Activated CD4-positive, alpha-beta T cell treated with anti-CD3 and anti-CD28 coated beads, Interleukin-2, Interleukin-6, amounts not matched to agents 100 ng/mL and 50 ng/mL, durations not matched to agents 16 hours and 8 hours (primary cell): ENCODE measurements at regions not wholly inside any gene's neighbourhood (a gene's known extent, or its start where the extent isn't known, plus 50 kb on each side); places are given as distances from the start of the nearest gene placed in this dataset.

Experiments used
- DNase-seq: peaks from one replicate; pipeline ENCODE4 v3.0.0-alpha.2; 2020

GRCh38 chr2:221097568-221097915 is 474.6 kb downstream of the EPHA4 start:
- DNase-seq = no peak

GRCh38 chr2:221097949-221098348 is 474.2 kb downstream of the EPHA4 start:
- no peak for DNase-seq

GRCh38 chr2:221100467-221101089 is 471.5 kb downstream of the EPHA4 start:
- no peak for DNase-seq

GRCh38 chr2:221102896-221103688 is 469.0 kb downstream of the EPHA4 start:
- DNase-seq = peak; percentile 16

- DNase-seq = no peak
Observed at GRCh38 chr2:221103930-221104329, 468.2 kb downstream of the EPHA4 start.

- DNase-seq = peak; percentile 9
Observed at GRCh38 chr2:221104361-221104811, 467.7 kb downstream of the EPHA4 start.

GRCh38 chr2:221106241-221106640 is 465.9 kb downstream of the EPHA4 start:
- DNase-seq = no peak

- DNase-seq = no peak
Observed at GRCh38 chr2:221107424-221107823, 464.7 kb downstream of the EPHA4 start.

GRCh38 chr2:221109552-221109951 is 462.6 kb downstream of the EPHA4 start:
- no peak for DNase-seq

- no peak for DNase-seq
Observed at GRCh38 chr2:221111739-221112138, 460.4 kb downstream of the EPHA4 start.

- no peak for DNase-seq
Observed at GRCh38 chr2:221112744-221113143, 459.4 kb downstream of the EPHA4 start.

- DNase-seq = no peak
Observed at GRCh38 chr2:221115944-221116343, 456.2 kb downstream of the EPHA4 start.

- DNase-seq = no peak
Observed at GRCh38 chr2:221120643-221121042, 451.5 kb downstream of the EPHA4 start.

GRCh38 chr2:221123396-221123795 is 448.7 kb downstream of the EPHA4 start:
- no peak for DNase-seq

- no peak for DNase-seq
Observed at GRCh38 chr2:221124532-221125240, 447.4 kb downstream of the EPHA4 start.

- DNase-seq = no peak
Observed at GRCh38 chr2:221125691-221126090, 446.4 kb downstream of the EPHA4 start.

- DNase-seq = no peak
Observed at GRCh38 chr2:221129657-221130056, 442.4 kb downstream of the EPHA4 start.

GRCh38 chr2:221130431-221130830 is 441.7 kb downstream of the EPHA4 start:
- no peak for DNase-seq

GRCh38 chr2:221133941-221134340 is 438.2 kb downstream of the EPHA4 start:
- no peak for DNase-seq

- no peak for DNase-seq
Observed at GRCh38 chr2:221134718-221135117, 437.4 kb downstream of the EPHA4 start.

GRCh38 chr2:221135699-221136098 is 436.4 kb downstream of the EPHA4 start:
- no peak for DNase-seq

GRCh38 chr2:221137385-221137784 is 434.7 kb downstream of the EPHA4 start:
- no peak for DNase-seq

- no peak for DNase-seq
Observed at GRCh38 chr2:221142341-221142740, 429.8 kb downstream of the EPHA4 start.

GRCh38 chr2:221143231-221143630 is 428.9 kb downstream of the EPHA4 start:
- DNase-seq = no peak
